Upper lobe of right lung (tissue), 1 donor: ENCODE measurements at regions not wholly inside any gene's neighbourhood (a gene's known extent, or its start where the extent isn't known, plus 50 kb on each side); places are given as distances from the start of the nearest gene placed in this dataset.

Experiments
- ATAC-seq: fragments of 200-7000 bp; cut with Tn5 transposase; one replicate; pipeline ENCODE4 v1.9.1; 2020; ENCODE audit warnings: mild to moderate bottlenecking, moderate library complexity
- DNase-seq: peaks from one replicate; pipeline ENCODE4 v3.0.0-alpha.2; 2020
- H3K27ac ChIP-seq: fragments of 200-600 bp; one replicate; pipeline ENCODE4 v1.8.0; 2022
- H3K27me3 ChIP-seq: fragments of 200-600 bp; one replicate; pipeline ENCODE4 v1.8.0; 2022; ENCODE audit warnings: mild to moderate bottlenecking
- H3K36me3 ChIP-seq: fragments of 200-600 bp; one replicate; pipeline ENCODE4 v1.8.0; 2022
- H3K4me1 ChIP-seq: fragments of 200-600 bp; one replicate; pipeline ENCODE4 v1.8.0; 2022
- H3K4me3 ChIP-seq: fragments of 200-600 bp; one replicate; pipeline ENCODE4 v1.8.0; 2022; ENCODE audit warnings: mild to moderate bottlenecking
- H3K9me3 ChIP-seq: fragments of 200-600 bp; one replicate; pipeline ENCODE4 v1.8.0; 2022
- intact Hi-C: fragments of 100-400 bp; cut with DNase I; formaldehyde crosslinking; loops from one replicate; pipeline ENCODE4 v1.11.0; 2022
- TF ChIP-seq, protein P1 (sequence below): fragments of 200-600 bp; IDR thresholded peaks from one replicate; pipeline ENCODE4 v1.8.0; 2022; ENCODE audit warnings: antibody characterized with exemption
- donor health status: DM: no; HTN: yes; CAD: no; lungs with severe emphysema.

DNA sequence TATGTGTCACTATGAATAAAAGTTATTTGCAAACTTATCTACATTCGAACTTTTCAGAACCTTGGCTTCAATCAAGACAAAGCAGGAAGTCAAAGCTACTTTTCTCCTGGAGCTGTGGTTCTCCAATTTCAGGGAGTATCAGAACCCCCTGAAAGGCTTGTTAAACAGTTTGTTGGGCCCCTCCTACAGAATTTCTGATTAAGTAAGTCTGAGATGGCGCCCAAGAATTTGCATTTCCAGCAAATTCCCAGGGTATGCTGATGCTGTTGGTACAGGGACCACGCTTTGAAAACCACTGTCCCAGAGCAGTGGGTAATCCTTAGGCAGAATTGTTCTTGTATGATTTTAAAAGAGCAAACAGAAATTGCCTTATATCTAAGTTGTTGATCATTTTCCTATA, 189.9 kb upstream of the KCNG1 start:
- Histone ChIP-seq H3K9me3 (no peaks in the 10 kb centered on the region), H3K27me3 (peaks cover 39% of the 10 kb centered on the region), H3K4me1 (no peaks in the 10 kb centered on the region), H3K36me3 (no peaks in the 10 kb centered on the region), H3K27ac (no peak overlapping the region), H3K4me3 (no peak overlapping the region)
- intact Hi-C loops, result no loop called here
- DNase-seq, result no peak
- ATAC-seq, result no peak
- TF ChIP-seq, protein P1, sequence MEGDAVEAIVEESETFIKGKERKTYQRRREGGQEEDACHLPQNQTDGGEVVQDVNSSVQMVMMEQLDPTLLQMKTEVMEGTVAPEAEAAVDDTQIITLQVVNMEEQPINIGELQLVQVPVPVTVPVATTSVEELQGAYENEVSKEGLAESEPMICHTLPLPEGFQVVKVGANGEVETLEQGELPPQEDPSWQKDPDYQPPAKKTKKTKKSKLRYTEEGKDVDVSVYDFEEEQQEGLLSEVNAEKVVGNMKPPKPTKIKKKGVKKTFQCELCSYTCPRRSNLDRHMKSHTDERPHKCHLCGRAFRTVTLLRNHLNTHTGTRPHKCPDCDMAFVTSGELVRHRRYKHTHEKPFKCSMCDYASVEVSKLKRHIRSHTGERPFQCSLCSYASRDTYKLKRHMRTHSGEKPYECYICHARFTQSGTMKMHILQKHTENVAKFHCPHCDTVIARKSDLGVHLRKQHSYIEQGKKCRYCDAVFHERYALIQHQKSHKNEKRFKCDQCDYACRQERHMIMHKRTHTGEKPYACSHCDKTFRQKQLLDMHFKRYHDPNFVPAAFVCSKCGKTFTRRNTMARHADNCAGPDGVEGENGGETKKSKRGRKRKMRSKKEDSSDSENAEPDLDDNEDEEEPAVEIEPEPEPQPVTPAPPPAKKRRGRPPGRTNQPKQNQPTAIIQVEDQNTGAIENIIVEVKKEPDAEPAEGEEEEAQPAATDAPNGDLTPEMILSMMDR, result no peak

DNA sequence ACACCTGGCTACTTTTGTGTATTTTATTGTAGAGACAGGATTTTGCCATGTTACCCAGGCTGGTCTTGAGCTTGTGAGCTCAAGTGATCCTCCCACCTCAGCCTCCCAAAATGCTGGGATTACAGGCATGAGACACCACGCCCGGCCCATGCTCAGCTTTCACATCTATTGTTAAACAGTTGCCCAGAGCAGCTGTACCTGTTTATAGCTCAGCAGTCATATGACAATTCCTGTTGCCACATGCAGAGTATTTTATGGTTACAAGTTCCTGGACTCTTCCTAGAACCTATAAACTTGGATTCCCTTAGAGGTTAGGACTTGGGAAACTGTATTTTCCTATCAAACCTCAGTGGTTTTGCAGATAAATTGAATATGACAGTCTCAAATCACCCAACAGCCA, 188.3 kb upstream of the KCNG1 start:
- ATAC-seq (no peak), DNase-seq (no peak)
- no peaks in the 10 kb centered on the region for H3K9me3 ChIP-seq
- H3K4me3 ChIP-seq, result no peak overlapping the region
- no peaks in the 10 kb centered on the region for H3K4me1 ChIP-seq
- H3K27me3 ChIP-seq, result peaks cover 31% of the 10 kb centered on the region
- no peak overlapping the region for H3K27ac ChIP-seq
- TF ChIP-seq, protein P1, result no peak
- intact Hi-C loops, result no loop called here
- H3K36me3 ChIP-seq, result no peaks in the 10 kb centered on the region

DNA sequence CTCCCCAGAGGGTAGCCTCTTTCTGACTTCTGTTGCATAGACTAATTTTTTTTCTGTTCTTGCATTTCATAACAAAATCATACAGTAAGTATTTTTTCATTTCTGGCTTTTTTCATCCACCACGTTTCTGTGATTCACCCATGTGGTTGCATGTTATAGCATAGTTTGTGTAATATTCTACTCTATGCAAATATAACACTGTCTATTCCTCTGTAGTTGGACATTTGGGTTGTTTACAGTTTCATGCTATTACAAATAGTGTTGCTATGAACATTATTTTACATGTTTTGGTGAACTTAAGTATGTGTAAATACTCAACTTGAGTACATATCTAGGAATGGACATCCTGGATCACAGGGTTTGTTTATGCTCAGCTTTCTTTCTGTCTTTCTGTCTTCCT, 187.2 kb upstream of the KCNG1 start:
- TF ChIP-seq, protein P1, result no peak
- ATAC-seq (no peak), DNase-seq (no peak)
- Histone ChIP-seq H3K4me1 (no peaks in the 10 kb centered on the region), H3K36me3 (no peaks in the 10 kb centered on the region), H3K27ac (no peak overlapping the region), H3K4me3 (no peak overlapping the region), H3K9me3 (no peaks in the 10 kb centered on the region), H3K27me3 (peaks cover 23% of the 10 kb centered on the region)
- intact Hi-C loops, result no loop called here

DNA sequence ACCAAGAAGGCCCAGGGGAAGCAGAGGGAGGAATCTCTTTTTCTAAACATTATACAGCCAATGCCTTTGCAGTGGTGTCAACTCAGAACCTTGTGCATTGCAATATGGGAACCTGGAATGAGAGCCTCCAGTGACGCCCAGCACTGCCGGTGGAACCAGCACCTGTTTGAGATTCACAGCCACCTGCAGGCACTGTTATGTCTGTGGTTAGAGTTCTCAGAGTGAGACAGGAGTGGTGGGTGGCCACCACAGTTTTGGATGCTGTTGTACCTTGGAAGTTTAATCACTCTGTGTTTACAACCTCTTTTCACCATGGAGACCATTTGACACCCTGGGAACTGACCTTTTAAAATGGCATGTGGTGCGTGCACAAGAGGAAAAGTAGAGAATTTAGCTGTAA, 185.3 kb upstream of the KCNG1 start:
- Histone ChIP-seq H3K4me1 (no peaks in the 10 kb centered on the region), H3K4me3 (no peak overlapping the region), H3K36me3 (no peaks in the 10 kb centered on the region), H3K9me3 (no peaks in the 10 kb centered on the region), H3K27ac (no peak overlapping the region), H3K27me3 (peaks cover 11% of the 10 kb centered on the region)
- ATAC-seq (no peak), DNase-seq (no peak)
- intact Hi-C loops, result no loop called here
- TF ChIP-seq, protein P1, result no peak

DNA sequence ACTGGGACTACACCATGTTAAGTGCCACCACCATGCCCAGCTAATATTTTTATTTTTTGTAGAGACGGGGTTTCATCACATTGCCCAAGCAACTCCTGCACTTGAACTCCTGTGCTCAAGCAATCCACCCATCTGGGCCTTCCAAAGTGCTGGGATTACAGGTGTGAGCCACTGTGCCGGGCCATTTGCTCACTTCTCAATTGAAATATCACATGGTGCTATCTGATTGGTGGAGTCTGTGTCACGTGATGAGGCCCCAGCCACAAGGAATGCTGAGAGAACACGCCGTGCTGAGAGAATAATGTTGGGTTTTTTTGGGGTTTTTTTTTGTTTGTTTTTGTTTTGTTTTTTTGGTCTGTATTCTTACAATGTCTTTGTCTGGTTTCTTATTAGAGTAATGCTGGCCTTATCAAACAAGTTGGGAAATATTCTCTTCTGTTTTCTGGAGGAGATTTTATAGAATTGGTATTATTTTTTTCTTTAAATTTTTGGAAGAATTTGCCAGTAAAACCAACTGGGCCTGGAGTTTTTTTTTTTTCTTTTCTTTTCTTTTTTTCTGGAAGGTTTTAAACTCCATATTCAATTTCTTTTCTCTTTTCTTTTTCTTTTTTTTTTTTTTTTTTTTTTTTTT, 183.2 kb upstream of the KCNG1 start:
- Histone ChIP-seq H3K4me1 (no peaks in the 10 kb centered on the region), H3K9me3 (no peaks in the 10 kb centered on the region), H3K36me3 (no peaks in the 10 kb centered on the region), H3K27me3 (no peaks in the 10 kb centered on the region), H3K4me3 (no peak overlapping the region), H3K27ac (no peak overlapping the region)
- ATAC-seq, result no peak
- TF ChIP-seq, protein P1, result no peak
- no peak for DNase-seq
- intact Hi-C loops, result no loop called here

DNA sequence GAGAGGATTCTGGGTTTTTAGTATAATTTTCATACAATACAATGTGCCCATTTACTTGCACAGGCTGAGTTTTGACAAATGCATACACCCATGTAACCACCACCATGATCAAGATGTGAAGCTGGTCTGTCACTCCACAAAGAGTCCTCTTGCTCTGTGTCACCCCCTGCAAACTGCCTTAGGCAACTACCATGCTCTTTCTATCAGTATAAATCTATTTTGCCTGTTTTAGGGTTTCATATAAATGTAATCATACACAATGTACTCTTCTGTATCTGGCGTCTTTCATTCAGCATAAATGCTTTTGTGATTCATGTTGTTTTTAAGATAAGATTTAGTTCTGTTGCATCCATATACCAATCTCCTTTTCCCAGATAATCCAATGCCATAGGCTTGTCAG, 181.9 kb upstream of the KCNG1 start:
- Histone ChIP-seq H3K36me3 (no peaks in the 10 kb centered on the region), H3K27ac (no peak overlapping the region), H3K4me1 (no peaks in the 10 kb centered on the region), H3K27me3 (no peaks in the 10 kb centered on the region), H3K9me3 (no peaks in the 10 kb centered on the region), H3K4me3 (no peak overlapping the region)
- TF ChIP-seq, protein P1, result no peak
- DNase-seq, result no peak
- no peak for ATAC-seq
- intact Hi-C loops, result no loop called here
